Fibroblast of the conjunctiva (primary cell): ENCODE measurements at regions not wholly inside any gene's neighbourhood (a gene's known extent, or its start where the extent isn't known, plus 50 kb on each side); places are given as distances from the start of the nearest gene placed in this dataset.

ENCODE experiments used
- DNase-seq: peaks from one replicate; pipeline ENCODE4 v3.0.0-alpha.2; 2010; ENCODE audit warnings: low read depth

DNA sequence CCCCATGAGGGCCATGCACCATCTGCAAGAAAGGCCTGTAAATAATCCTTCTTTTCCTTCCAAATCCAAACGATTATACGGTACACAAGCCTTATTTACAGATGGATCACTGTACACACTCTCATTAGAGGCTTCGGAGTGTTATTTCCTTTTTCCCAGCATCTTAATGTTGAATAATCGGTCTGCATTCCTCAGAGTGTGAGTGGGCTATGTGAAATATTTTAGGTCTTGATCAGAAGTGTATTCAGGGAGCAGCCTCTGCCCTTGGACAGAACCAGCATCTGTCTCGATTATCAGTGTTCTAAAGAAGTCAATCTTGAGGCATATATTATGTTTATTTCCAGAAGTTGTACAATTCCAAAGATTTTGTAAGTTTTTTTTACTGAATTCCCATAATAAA is 340.6 kb downstream of the SEC23A start:
- DNase-seq = no peak

DNA sequence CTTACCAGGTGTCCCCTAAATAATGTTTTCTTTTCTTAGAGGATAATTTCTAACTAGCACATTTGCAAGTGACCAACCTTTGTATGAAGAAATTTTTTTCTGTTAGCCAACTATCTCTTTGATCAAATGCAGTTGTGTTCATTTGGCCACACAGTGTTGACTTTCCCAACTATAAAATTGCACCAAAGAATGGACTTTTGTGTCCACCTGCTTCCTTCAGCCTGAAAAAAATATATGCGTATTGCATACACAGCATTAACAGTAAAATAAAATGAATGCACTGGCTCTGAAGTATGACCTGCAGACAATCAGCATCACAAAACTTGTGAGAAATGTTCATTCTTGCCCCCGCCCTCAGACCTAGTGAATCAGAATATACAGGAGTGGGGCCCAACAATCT is 342.0 kb downstream of the SEC23A start:
- DNase-seq = no peak

GRCh38 chr14:38758661-38759060 is 344.4 kb downstream of the SEC23A start:
- DNase-seq = no peak

GRCh38 chr14:38755036-38755435 is 348.0 kb downstream of the SEC23A start:
- no peak for DNase-seq

DNA sequence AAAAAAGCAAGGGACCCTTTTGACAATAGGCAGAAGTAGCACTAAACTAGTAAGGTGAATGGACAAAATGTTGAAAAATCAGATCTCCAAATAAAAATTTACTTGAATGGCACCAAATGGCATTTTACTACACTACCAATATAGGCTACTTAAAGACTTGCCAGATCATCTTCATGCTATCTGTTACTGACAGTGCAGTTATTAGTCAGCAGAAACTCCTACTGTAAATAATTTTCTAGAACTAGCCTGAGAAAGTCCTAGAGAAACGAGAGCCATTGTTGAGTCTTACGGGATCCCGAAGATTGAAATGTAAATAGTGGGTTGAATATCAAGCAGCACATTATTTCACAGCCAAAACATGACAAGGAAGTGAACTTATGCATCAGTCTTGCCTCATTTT is 350.3 kb downstream of the SEC23A start:
- no peak for DNase-seq

GRCh38 chr14:38752341-38752740 is 350.7 kb downstream of the SEC23A start:
- no peak for DNase-seq

DNA sequence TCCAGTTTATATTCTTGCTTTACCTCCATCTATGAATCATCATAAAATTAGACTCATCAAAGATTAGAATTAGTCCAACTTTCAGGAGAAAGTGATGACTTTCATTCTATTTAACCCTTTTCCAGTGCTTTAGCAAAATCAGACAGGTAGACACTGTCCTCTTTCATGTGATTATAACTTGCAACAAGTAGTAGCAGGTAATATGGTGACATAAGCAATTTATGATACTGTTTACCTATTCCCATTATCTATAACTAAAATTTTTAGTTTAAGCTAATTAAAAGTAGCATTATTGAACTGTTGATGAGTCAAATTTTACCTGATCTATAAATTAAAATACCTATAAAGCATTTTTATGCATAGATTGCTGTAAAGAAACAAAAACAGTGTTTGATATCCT is 351.6 kb downstream of the SEC23A start:
- no peak for DNase-seq

DNA sequence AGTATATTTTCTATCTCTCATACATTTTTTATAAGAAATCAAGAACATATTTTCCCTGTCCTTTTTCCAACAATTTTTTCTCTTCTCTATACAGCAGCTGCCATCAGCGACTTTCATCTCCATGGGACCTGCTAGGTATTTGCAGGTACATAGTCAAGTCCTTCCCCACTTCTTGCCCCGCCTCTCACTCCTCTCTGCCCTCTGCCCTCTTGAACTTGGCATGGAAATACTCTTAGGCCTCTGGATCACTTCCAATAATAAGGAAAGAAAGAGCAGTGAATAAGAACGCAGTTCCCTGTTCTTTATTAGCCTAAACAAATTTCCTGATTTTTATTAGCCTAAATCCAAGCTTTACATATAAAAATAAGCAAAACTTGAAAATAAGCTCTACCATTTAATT is 353.1 kb downstream of the SEC23A start:
- DNase-seq = no peak

DNA sequence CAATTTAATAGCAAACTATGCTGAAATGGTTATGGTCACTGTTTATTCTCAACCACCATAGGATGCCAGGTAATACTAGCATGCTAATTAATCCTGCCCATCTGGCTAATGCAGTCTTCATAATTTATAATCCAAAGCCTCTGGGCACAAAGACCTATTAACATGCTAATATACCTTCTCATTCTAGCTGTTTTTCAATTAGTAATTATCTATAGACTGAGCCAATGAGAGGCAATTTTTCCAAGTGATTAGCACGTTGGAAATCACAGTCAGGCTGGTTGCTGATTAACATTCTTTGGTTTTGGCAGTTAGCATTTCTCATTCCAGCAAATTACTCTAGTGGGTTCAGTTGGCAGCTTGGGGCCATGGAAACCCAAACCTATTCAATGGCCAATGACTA is 357.2 kb downstream of the SEC23A start:
- no peak for DNase-seq

GRCh38 chr14:38743966-38744584 is 359.0 kb downstream of the SEC23A start:
- no peak for DNase-seq

GRCh38 chr14:38737686-38738407 is 365.2 kb downstream of the SEC23A start:
- no peak for DNase-seq

DNA sequence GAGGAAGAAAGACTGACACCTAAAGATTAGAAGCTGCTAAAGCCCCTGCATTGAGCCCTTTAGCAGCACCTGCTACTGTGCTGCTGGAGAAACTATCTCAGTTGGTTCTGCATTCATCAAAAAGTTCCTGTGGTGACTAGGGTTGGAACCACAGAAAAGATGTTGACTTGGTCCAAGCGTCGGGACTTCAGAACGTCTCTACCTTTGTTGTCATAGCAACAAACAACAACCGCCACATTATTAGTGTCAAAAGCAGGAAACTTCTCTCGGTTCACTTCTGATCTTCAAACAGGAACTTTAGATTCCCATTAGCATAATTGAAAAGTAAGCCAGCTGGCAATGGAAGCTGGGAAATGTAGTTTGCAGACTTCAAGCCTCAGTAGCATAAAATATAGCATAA is 368.0 kb downstream of the SEC23A start:
- DNase-seq = no peak

- no peak for DNase-seq
Observed at GRCh38 chr14:38731962-38732361, 371.1 kb downstream of the SEC23A start.

GRCh38 chr14:38730420-38730819 is 372.6 kb downstream of the SEC23A start:
- DNase-seq = no peak

- DNase-seq = no peak
Observed at GRCh38 chr14:38727731-38728130, 375.3 kb downstream of the SEC23A start.

DNA sequence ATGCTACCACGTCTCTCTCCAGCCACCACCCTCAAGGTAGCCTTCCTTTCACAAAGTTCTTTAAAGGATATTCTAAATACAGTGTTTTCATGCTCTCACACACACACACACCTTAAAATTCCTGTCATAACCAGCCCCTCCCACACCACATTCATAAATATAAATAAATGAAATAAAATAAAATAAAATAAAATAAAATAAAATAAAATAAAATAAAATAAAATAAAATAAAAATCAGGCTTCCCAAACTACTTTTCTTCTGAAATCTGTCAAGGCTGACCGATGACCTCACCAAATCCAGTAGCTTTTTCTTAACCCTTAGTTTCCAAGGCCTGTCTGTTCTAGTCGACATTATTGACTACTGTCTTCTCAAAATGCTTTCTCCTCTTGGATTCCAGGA is 378.4 kb downstream of the SEC23A start:
- DNase-seq = no peak

- DNase-seq = no peak
Observed at GRCh38 chr14:38723959-38724358, 379.1 kb downstream of the SEC23A start.

GRCh38 chr14:38723277-38723676 is 379.8 kb downstream of the SEC23A start:
- no peak for DNase-seq

- peak; percentile 6 for DNase-seq
Observed at GRCh38 chr14:38721822-38722431, 381.1 kb downstream of the SEC23A start.

- no peak for DNase-seq
Observed at GRCh38 chr14:38718519-38718918, 384.5 kb downstream of the SEC23A start.

DNA sequence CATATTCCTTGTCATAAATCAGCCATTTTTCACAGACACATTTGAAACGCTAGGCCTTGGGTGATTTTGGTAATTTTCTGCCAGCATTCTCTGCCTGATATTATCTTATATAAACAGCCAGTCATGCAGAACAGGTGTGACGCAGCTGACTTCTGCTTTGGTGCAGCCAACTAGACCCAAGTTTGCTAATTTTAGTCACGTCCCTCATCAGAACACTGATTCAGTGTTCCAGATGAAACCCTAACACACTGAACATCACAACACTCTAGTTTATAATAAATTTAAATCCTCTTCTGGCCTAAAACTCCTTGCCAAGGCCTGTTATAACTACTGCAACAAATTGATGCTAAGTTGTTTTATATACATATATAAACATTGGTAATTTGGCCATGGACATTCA is 386.1 kb downstream of the SEC23A start:
- DNase-seq = no peak

- no peak for DNase-seq
Observed at GRCh38 chr14:38710881-38711280, 392.2 kb downstream of the SEC23A start.

DNA sequence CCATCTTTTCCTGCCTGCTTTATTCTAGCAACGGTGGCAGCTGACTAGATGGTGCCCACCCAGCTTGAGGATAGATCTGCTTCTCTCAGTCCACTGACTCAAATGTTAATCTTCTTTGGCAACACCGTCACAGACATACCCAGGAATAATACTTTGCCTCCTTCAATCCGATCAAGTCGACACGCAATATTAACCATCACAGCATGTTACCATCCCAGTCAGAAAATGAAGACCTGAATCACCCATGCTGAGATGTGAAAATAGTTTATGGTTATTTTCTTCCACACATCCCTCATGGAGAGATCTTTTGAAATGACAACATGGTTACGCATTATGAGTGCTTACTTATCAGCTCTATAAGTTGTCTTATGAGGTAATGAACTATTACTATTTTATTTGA is 392.8 kb downstream of the SEC23A start:
- no peak for DNase-seq

DNA sequence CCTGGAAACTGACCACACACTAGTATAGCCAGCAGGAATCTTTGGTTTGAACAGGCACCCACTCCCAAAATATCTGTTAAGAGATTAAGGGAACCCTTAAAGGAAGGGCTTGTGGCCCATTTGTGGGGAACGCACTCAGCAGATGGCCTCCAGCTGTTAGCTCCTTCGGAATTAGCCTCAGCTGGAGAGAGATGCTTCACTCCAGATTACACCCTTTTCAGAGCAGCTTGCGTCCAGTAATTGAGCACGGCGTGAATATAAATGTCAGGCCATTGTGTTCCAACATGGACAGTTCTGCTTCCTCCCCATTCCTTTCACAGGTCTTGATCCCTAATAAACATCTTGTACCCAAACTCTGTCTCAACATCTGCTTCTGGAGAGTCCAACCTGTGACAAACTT is 397.8 kb downstream of the SEC23A start:
- no peak for DNase-seq
